IMR-90 (cell line): ENCODE measurements at regions not wholly inside any gene's neighbourhood (a gene's known extent, or its start where the extent isn't known, plus 50 kb on each side); places are given as distances from the start of the nearest gene placed in this dataset.

ENCODE experiments used
- ATAC-seq: fragments of 200-7000 bp; cut with Tn5 transposase; 2 replicates; pipeline ENCODE4 v1.9.1; 2020; ENCODE audit warnings: low read depth, mild to moderate bottlenecking, moderate library complexity
- BruUV-seq: library from RNA; stranded (reverse); fragments of 400-500 nt; replicated peaks from 2 replicates; lab custom pipeline; 2021; lab: Mats Ljungman, UMichigan
- CTCF ChIA-PET: fragments of 300-600 bp; formaldehyde crosslinking; extraction: SDS; loops from one replicate; lab custom pipeline; 2021; ENCODE audit warnings: antibody characterized with exemption; lab: Yijun Ruan, JAX
- POLR2A ChIA-PET: fragments of 300-600 bp; sonication (Branson Sonifier 250); formaldehyde crosslinking; loops from one replicate; lab custom pipeline; 2022; ENCODE audit warnings: antibody characterized with exemption; ENCODE audit not compliant: unreplicated experiment; lab: Charles Lee
- DNase-seq: peaks from one replicate; pipeline ENCODE4 v3.0.0; 2013
- H2AFZ ChIP-seq: replicated peaks from 2 replicates; pipeline ENCODE3; 2013; ENCODE audit warnings: low read length, mild to moderate bottlenecking; ENCODE audit not compliant: poor library complexity
- H2AK5ac ChIP-seq: 2 replicates; pipeline ENCODE4 v1.6.1; 2013; ENCODE audit warnings: low read depth, low read length, inconsistent platforms
- H2AK9ac ChIP-seq: replicated peaks from 2 replicates; pipeline ENCODE3; 2013; ENCODE audit warnings: mild to moderate bottlenecking, low read depth, low read length, moderate library complexity; ENCODE audit not compliant: poor library complexity
- H2BK120ac ChIP-seq: 2 replicates; pipeline ENCODE4 v1.6.1; 2013; ENCODE audit warnings: low read depth, low read length, inconsistent platforms
- H2BK15ac ChIP-seq: 3 replicates; pipeline ENCODE4 v1.6.1; 2013; ENCODE audit warnings: low read depth, low read length, inconsistent platforms
- H2BK20ac ChIP-seq: 2 replicates; pipeline ENCODE4 v1.6.1; 2013; ENCODE audit warnings: low read depth, mild to moderate bottlenecking, inconsistent platforms, low read length, moderate library complexity
- H2BK5ac ChIP-seq: 2 replicates; pipeline ENCODE4 v1.6.1; 2013; ENCODE audit warnings: mild to moderate bottlenecking, low read depth, low read length, inconsistent platforms; ENCODE audit not compliant: poor library complexity, severe bottlenecking
- H3K14ac ChIP-seq: replicated peaks from 2 replicates; pipeline ENCODE4 v1.6.1; 2013; ENCODE audit warnings: low read depth, low read length, inconsistent platforms
- H3K18ac ChIP-seq: 2 replicates; pipeline ENCODE4 v1.6.1; 2013; ENCODE audit warnings: low read depth, low read length, control low read depth
- H3K23ac ChIP-seq: 2 replicates; pipeline ENCODE4 v1.6.1; 2013; ENCODE audit warnings: low read depth, low read length, inconsistent platforms
- H3K27ac ChIP-seq: 2 replicates; pipeline ENCODE4 v1.5.1; 2013; ENCODE audit warnings: mild to moderate bottlenecking, control low read depth, low read length; ENCODE audit not compliant: insufficient read depth
- H3K27me3 ChIP-seq: 2 replicates; pipeline ENCODE4 v1.6.1; 2013; ENCODE audit warnings: low read length; ENCODE audit not compliant: control insufficient read depth, insufficient read depth
- H3K36me3 ChIP-seq: 2 replicates; pipeline ENCODE4 v1.6.1; 2013; ENCODE audit warnings: low read length, mixed read lengths; ENCODE audit not compliant: control insufficient read depth, insufficient read depth
- H3K4ac ChIP-seq: 2 replicates; pipeline ENCODE4 v1.6.1; 2013; ENCODE audit warnings: low read depth, low read length, inconsistent platforms
- H3K4me1 ChIP-seq: 2 replicates; pipeline ENCODE4 v1.6.1; 2013; ENCODE audit warnings: low read length, mixed read lengths; ENCODE audit not compliant: control insufficient read depth, insufficient read depth
- H3K4me2 ChIP-seq: 2 replicates; pipeline ENCODE4 v1.6.1; 2013; ENCODE audit warnings: low read depth, mild to moderate bottlenecking, control low read depth, low read length, moderate library complexity
- H3K4me3 ChIP-seq: 2 replicates; pipeline ENCODE4 v1.5.1; 2013; ENCODE audit warnings: low read depth, mild to moderate bottlenecking, control low read depth, low read length, moderate library complexity; ENCODE audit not compliant: insufficient read depth
- H3K56ac ChIP-seq: 2 replicates; pipeline ENCODE4 v1.6.1; 2013; ENCODE audit warnings: low read length, inconsistent platforms; ENCODE audit not compliant: insufficient read depth; ENCODE audit errors: extremely low read depth
- H3K79me1 ChIP-seq, 2 experiments: 2 replicates each; pipeline ENCODE4 v1.6.1; 2013; ENCODE audit warnings: low read length in 2 of 2, inconsistent platforms in 1 of 2, low read depth in 1 of 2
- H3K9ac ChIP-seq: 2 replicates; pipeline ENCODE4 v1.6.1; 2013; ENCODE audit warnings: low read depth, low read length, control low read depth
- H3K9me1 ChIP-seq: 2 replicates; pipeline ENCODE4 v1.6.1; 2013; ENCODE audit warnings: low read length, inconsistent platforms; ENCODE audit not compliant: insufficient read depth
- H3K9me3 ChIP-seq: 2 replicates; pipeline ENCODE4 v1.6.1; 2013; ENCODE audit warnings: low read length; ENCODE audit not compliant: control insufficient read depth, insufficient read depth
- H4K20me1 ChIP-seq: 2 replicates; pipeline ENCODE4 v1.6.1; 2013; ENCODE audit warnings: low read length, inconsistent platforms; ENCODE audit not compliant: insufficient read depth
- H4K5ac ChIP-seq: 2 replicates; pipeline ENCODE4 v1.6.1; 2013; ENCODE audit warnings: mild to moderate bottlenecking, low read depth, low read length, control low read depth
- H4K8ac ChIP-seq, 2 experiments: 2 replicates each; pipeline ENCODE4 v1.6.1; 2013; ENCODE audit warnings: low read depth in 2 of 2, low read length in 2 of 2, control low read depth in 1 of 2, inconsistent platforms in 1 of 2
- H4K91ac ChIP-seq: 2 replicates; pipeline ENCODE4 v1.6.1; 2013; ENCODE audit warnings: low read depth, low read length, inconsistent platforms; ENCODE audit not compliant: insufficient read depth
- BHLHE40 ChIP-seq: fragments of 150-350 bp; IDR thresholded peaks from 2 replicates; pipeline ENCODE4 v1.6.1; 2016; ENCODE audit warnings: mild to moderate bottlenecking, low read depth, low read length
- CEBPB ChIP-seq: IDR thresholded peaks from 2 replicates; pipeline ENCODE4 v1.6.1; 2012; ENCODE audit warnings: low read depth, low read length, improper control_type of control experiment
- CHD1 ChIP-seq: IDR thresholded peaks from 2 replicates; pipeline ENCODE4 v1.6.1; 2012; ENCODE audit warnings: low read depth, low read length, improper control_type of control experiment
- CTCF ChIP-seq: conservative IDR thresholded peaks from 2 replicates; pipeline ENCODE4 v1.5.1; 2012; ENCODE audit warnings: mild to moderate bottlenecking, low read depth, low read length, improper control_type of control experiment
- FOS ChIP-seq: fragments of 150-350 bp; IDR thresholded peaks from 2 replicates; pipeline ENCODE4 v1.6.1; 2016; ENCODE audit warnings: low read depth, low read length
- MAFK ChIP-seq: IDR thresholded peaks from 2 replicates; pipeline ENCODE4 v1.6.1; 2012; ENCODE audit warnings: low read depth, low read length, improper control_type of control experiment
- MAZ ChIP-seq: IDR thresholded peaks from 2 replicates; pipeline ENCODE4 v1.6.1; 2012; ENCODE audit warnings: low read depth, mild to moderate bottlenecking, low read length, improper control_type of control experiment, moderate library complexity, borderline replicate concordance
- MXI1 ChIP-seq: IDR thresholded peaks from 2 replicates; pipeline ENCODE4 v1.6.1; 2012; ENCODE audit warnings: low read depth, mild to moderate bottlenecking, low read length, moderate library complexity, borderline replicate concordance
- NFE2L2 ChIP-seq: fragments of 150-350 bp; IDR thresholded peaks from 2 replicates; pipeline ENCODE4 v1.6.1; 2016; ENCODE audit warnings: low read depth, mild to moderate bottlenecking, low read length
- POLR2A ChIP-seq: IDR thresholded peaks from 2 replicates; pipeline ENCODE4 v1.6.1; 2012; ENCODE audit warnings: mild to moderate bottlenecking, low read depth, low read length
- RAD21 ChIP-seq: IDR thresholded peaks from 2 replicates; pipeline ENCODE4 v1.6.1; 2012; ENCODE audit warnings: low read length, improper control_type of control experiment
- RCOR1 ChIP-seq: IDR thresholded peaks from 2 replicates; pipeline ENCODE4 v1.6.1; 2012; ENCODE audit warnings: mild to moderate bottlenecking, low read length, improper control_type of control experiment; ENCODE audit not compliant: insufficient replicate concordance
- RFX5 ChIP-seq: IDR thresholded peaks from 2 replicates; pipeline ENCODE4 v1.8.0; 2012; ENCODE audit warnings: low read depth, mild to moderate bottlenecking, low read length, moderate library complexity
- SMC3 ChIP-seq: fragments of 150-350 bp; IDR thresholded peaks from 2 replicates; pipeline ENCODE4 v1.6.1; 2016; ENCODE audit warnings: low read depth, mild to moderate bottlenecking, antibody characterized with exemption, low read length, moderate library complexity
- USF2 ChIP-seq: fragments of 150-350 bp; IDR thresholded peaks from 2 replicates; pipeline ENCODE4 v1.6.1; 2017; ENCODE audit warnings: mild to moderate bottlenecking, antibody characterized with exemption, low read length, low read depth
- WGBS, 2 experiments: methylation state at CpG; one replicate each; pipeline versions ENCODE4 v1.1.5 to v1.1.7; 2013; ENCODE audit warnings: missing lambda C conversion rate in 2 of 2; ENCODE audit not compliant: insufficient read length in 1 of 2; ENCODE audit errors: extremely low coverage in 2 of 2; 5-methylcytosine and 5-hydroxymethylcytosine counted together
- dilution Hi-C: fragments of 300-500 bp; cut with HindIII; formaldehyde crosslinking; loops from one replicate; pipeline ENCODE4 v1.14.3; 2018; ENCODE audit warnings: low sequenced_read_pairs; ENCODE audit not compliant: unreplicated experiment
- in situ Hi-C: fragments of 300-500 bp; cut with MboI; formaldehyde crosslinking; loops from 3 replicates; pipeline ENCODE4 v1.14.3; 2019; ENCODE audit warnings: low sequenced_read_pairs, inconsistent platforms, mixed read lengths
- intact Hi-C: fragments of 100-400 bp; cut with micrococcal nuclease; formaldehyde crosslinking; loops from 2 replicates; pipeline ENCODE4 v1.10.0; 2022

GRCh38 chr2:60025496-60025895, 528.0 kb downstream of the BCL11A start:
- no peak overlapping the region for H3K14ac ChIP-seq
- H2BK5ac ChIP-seq: no peak overlapping the region
- H3K4me3 ChIP-seq: no peak overlapping the region
- ChIA-PET POLR2A (no interaction called here), CTCF (no interaction called here)
- no peak overlapping the region for H2BK20ac ChIP-seq
- no peak overlapping the region for H2AK5ac ChIP-seq
- H3K9me3 ChIP-seq: peaks cover 12% of the 10 kb centered on the region; the same call in 1 of the 2 replicates
- DNase-seq: no peak
- no peak overlapping the region for H3K4ac ChIP-seq
- no peaks in the 10 kb centered on the region for H3K4me1 ChIP-seq
- ATAC-seq: no peak
- no peak overlapping the region for H4K91ac ChIP-seq
- in situ Hi-C loops (no loop called here), intact Hi-C loops (no loop called here), dilution Hi-C loops (no loop called here)
- no peak overlapping the region for H2AFZ ChIP-seq
- H4K8ac ChIP-seq: no peak overlapping the region
- no TSS peak for BruUV-seq
- no peak overlapping the region for H3K56ac ChIP-seq
- H3K18ac ChIP-seq: no peak overlapping the region
- H2BK120ac ChIP-seq: no peak overlapping the region
- H2AK9ac ChIP-seq: no peak overlapping the region
- no peak overlapping the region for H3K23ac ChIP-seq
- H3K4me2 ChIP-seq: no peak overlapping the region
- no peak overlapping the region for H2BK15ac ChIP-seq
- TF ChIP-seq NFE2L2: no peak
- no peak for TF ChIP-seq BHLHE40
- no peak for TF ChIP-seq RAD21
- no peak for TF ChIP-seq FOS
- no peak for TF ChIP-seq POLR2A
- no peak for TF ChIP-seq RFX5
- no peak for TF ChIP-seq RCOR1
- no peak for TF ChIP-seq CTCF
- TF ChIP-seq MAZ: no peak
- TF ChIP-seq CHD1: no peak
- TF ChIP-seq SMC3: no peak
- TF ChIP-seq CEBPB: no peak
- TF ChIP-seq USF2: no peak
- TF ChIP-seq MAFK: no peak
- no peak for TF ChIP-seq MXI1
- H3K36me3 ChIP-seq: no peaks in the 10 kb centered on the region
- no peaks in the 10 kb centered on the region for H4K20me1 ChIP-seq
- H3K79me1 ChIP-seq: no peaks in the 10 kb centered on the region
- no peak overlapping the region for H3K27ac ChIP-seq
- no CpG with 5 or more reads among the region's 2 CpGs for WGBS, 2 experiments
- no peaks in the 10 kb centered on the region for H3K27me3 ChIP-seq
- H3K9ac ChIP-seq: no peak overlapping the region
- H4K5ac ChIP-seq: no peak overlapping the region
- H3K9me1 ChIP-seq: no peaks in the 10 kb centered on the region
